GM13976 (cell line): ENCODE measurements at regions not wholly inside any gene's neighbourhood (a gene's known extent, or its start where the extent isn't known, plus 50 kb on each side); places are given as distances from the start of the nearest gene placed in this dataset.

Source experiments
- DNase-seq: peaks from one replicate; pipeline ENCODE4 v3.0.0; 2012; ENCODE audit warnings: low spot score
- CTCF ChIP-seq: IDR thresholded peaks from 2 replicates; pipeline ENCODE4 v1.5.1; 2012; ENCODE audit warnings: borderline replicate concordance, mild to moderate bottlenecking; ENCODE audit not compliant: insufficient read depth; ENCODE audit errors: extremely low read depth, missing control alignments, control extremely low read depth
- in situ Hi-C: fragments of 300-500 bp; cut with MboI; formaldehyde crosslinking; loops from one replicate; pipeline ENCODE4 v1.12.0; 2022; ENCODE audit warnings: low sequenced_read_pairs, mixed read lengths, inconsistent platforms; ENCODE audit not compliant: unreplicated experiment

GRCh38 chr12:115811045-115811444 is 466.4 kb downstream of the MED13L start:
- no peak for TF ChIP-seq CTCF
- in situ Hi-C loops, result no loop called here
- DNase-seq, result no peak

DNA sequence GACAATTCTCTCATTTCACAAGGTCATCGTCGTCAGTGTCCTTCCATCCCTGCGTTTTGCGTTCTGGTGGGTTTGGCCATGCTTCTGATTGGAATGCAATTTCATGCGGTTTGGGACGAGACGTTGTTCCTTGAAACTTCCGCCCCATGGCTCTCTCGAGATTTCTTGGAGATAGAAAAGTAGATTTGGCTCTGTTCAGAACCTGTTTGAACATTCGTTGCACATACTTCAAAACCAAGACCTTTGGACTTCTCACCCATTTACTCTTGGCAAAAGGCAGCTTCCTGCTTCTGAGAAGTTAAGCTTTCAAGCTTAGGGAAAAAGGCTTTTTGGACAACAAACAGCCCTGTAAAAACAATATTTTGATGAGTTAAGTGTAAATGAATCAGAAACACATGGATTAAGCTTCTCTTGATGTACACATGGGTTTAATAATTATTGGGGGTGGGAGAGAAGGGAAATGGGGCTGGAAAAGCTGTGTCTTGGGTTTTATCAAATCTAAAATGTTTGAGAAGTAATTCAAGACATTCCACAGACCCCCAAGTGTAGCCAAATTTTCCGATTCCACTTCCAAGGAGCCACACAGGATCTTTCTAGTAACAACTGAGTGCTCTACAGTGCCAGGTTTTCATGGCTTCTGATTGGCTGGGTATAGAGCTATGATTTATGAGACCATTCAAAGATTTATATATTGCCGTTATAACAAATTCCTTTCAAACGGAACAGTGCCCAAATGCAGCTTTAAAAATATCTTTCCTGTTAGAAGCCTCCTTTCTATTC is 467.2 kb downstream of the MED13L start:
- DNase-seq, result no peak
- no peak for TF ChIP-seq CTCF
- in situ Hi-C loops, result no loop called here

- no peak for DNase-seq
- in situ Hi-C loops, result no loop called here
- no peak for TF ChIP-seq CTCF
Observed at GRCh38 chr12:115806000-115806399, 471.5 kb downstream of the MED13L start.

DNA sequence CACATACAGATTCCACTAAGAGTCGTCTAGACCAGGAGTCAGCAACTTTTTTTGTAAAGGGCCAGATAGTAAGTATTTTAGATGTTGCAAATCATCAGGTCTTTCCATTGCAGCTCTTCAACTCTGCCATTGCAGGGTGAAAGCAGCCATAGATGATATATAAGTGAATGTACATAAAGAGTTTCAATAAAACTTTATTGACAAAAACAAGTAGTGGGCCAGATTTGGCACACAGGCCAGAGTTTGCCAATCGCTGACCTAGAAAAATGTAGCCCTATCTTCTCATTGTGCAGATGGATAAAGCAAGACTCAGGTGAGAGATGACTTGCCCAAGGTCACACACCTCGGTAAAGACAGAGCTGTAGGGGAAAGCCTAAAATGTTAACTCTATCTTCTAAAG is 474.7 kb downstream of the MED13L start:
- no peak for DNase-seq
- in situ Hi-C loops, result no loop called here
- no peak for TF ChIP-seq CTCF

DNA sequence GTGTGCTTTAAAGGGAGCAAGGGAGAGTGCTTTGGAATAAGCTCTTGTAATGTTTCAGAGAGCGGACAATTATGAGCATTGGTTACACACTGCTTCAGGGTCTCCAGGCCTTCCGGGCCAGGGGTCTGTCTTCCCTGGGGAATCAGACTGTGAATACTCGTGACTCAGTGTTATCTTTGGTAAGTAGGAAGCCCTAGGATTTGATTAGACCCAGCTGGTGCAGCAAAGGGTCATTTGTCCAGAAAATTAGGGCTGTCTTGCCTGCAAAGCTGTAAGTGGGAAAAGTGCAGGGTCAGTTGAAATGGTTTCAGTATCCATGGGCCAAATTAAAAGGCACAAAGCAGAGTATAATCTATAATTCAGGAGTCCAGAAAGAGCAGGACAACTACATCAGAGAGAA is 475.6 kb downstream of the MED13L start:
- no peak for TF ChIP-seq CTCF
- DNase-seq, result no peak
- in situ Hi-C loops, result no loop called here

- no peak for DNase-seq
- in situ Hi-C loops, result no loop called here
- no peak for TF ChIP-seq CTCF
Observed at GRCh38 chr12:115799610-115800009, 477.9 kb downstream of the MED13L start.
